Right lobe of liver (tissue), 6 donors: ENCODE measurements at regions not wholly inside any gene's neighbourhood (a gene's known extent, or its start where the extent isn't known, plus 50 kb on each side); places are given as distances from the start of the nearest gene placed in this dataset.
"Not testable (repeated sequence)": the region's sequence is repeated elsewhere in the genome, so short reads cannot be mapped to it uniquely, and the experiment has no call there.

Source experiments
- ATAC-seq, 4 donors: fragments of 200-7000 bp; cut with Tn5 transposase; one replicate each; pipeline ENCODE4 v1.9.1; 2020; ENCODE audit warnings: mild to moderate bottlenecking in 4 of 4, moderate library complexity in 4 of 4
- DNase-seq, 3 donors: peaks; one replicate each; pipeline ENCODE4 v3.0.0-alpha.2; 2020
- H3K27ac ChIP-seq, 3 donors: fragments of 200-600 bp; one replicate each; pipeline ENCODE4 v1.8.0; 2022
- H3K27me3 ChIP-seq, 2 donors: fragments of 200-600 bp; one replicate each; pipeline ENCODE4 v1.8.0; 2022
- H3K36me3 ChIP-seq, 4 donors: fragments of 200-600 bp; sonication (generic) in 1 of 4; one replicate each; pipeline versions ENCODE4 v1.5.1 to v1.8.0; 2017 to 2022; ENCODE audit warnings: control low read depth in 1 of 4
- H3K4me1 ChIP-seq, 4 donors: fragments of 200-600 bp; sonication (generic) in 1 of 4; one replicate each; pipeline versions ENCODE4 v1.5.1 to v1.8.0; 2017 to 2022; ENCODE audit warnings: control low read depth in 1 of 4
- H3K4me3 ChIP-seq, 3 donors: fragments of 200-600 bp; one replicate each; pipeline ENCODE4 v1.8.0; 2022
- H3K9me3 ChIP-seq, 4 donors: fragments of 200-600 bp; sonication (generic) in 1 of 4; one replicate each; pipeline versions ENCODE4 v1.5.1 to v1.8.0; 2017 to 2022; ENCODE audit warnings: control low read depth in 1 of 4
- CTCF ChIP-seq, 4 donors: fragments of 200-600 bp in 3 of 4; fragments of 450-650 bp in 1 of 4; IDR thresholded peaks; one replicate each; pipeline versions ENCODE4 v1.5.1 to v1.8.0; 2016 to 2022; ENCODE audit warnings: antibody characterized with exemption in 4 of 4, mild to moderate bottlenecking in 2 of 4
- POLR2A ChIP-seq: fragments of 450-650 bp; IDR thresholded peaks from one replicate; pipeline ENCODE4 v1.6.1; 2017; ENCODE audit warnings: antibody characterized with exemption, mild to moderate bottlenecking
- WGBS: methylation state at CpG from one replicate; pipeline ENCODE4 v1.1.6; 2018; ENCODE audit warnings: low coverage, low lambda C conversion rate; ENCODE audit not compliant: insufficient coverage; ENCODE audit errors: missing lambda C conversion rate; 5-methylcytosine and 5-hydroxymethylcytosine counted together
- intact Hi-C, 2 donors: fragments of 100-400 bp; cut with DNase I; formaldehyde crosslinking; loops; one replicate each; pipeline versions ENCODE4 v1.11.2 to v1.14.1; 2022
- donor health status: DM: no; HTN: yes; CAD: no.
- donor health status: DM: no; HTN: no; CAD: no.
- donor health status: DM: no; HTN: no; CAD: no.
- donor health status: DM: no; HTN: yes; CAD: no.
- donor health status: DM: no; HTN: yes; CAD: no.

- DNase-seq (no peak), ATAC-seq (no peak)
- no peak for TF ChIP-seq POLR2A
- no peak for TF ChIP-seq CTCF (IDR thresholded peaks at IDR 0.05)
- Histone ChIP-seq H3K4me1 (peaks cover 0 to 11% (median 0%) of the 10 kb centered on the region in 4 donors), H3K27me3 (no peaks in the 10 kb centered on the region), H3K36me3 (no peaks in the 10 kb centered on the region), H3K9me3 (no peaks in the 10 kb centered on the region), H3K27ac (no peak overlapping the region), H3K4me3 (no peak overlapping the region)
- WGBS: 72% methylated on average over 4 of the region's 4 CpGs
- intact Hi-C loops: no loop called here
Observed at GRCh38 chr11:101264306-101264705, 134.7 kb upstream of the PGR start.

GRCh38 chr11:101262995-101263394, 133.4 kb upstream of the PGR start:
- H3K27me3 ChIP-seq: no peaks in the 10 kb centered on the region
- whole genome bisulfite sequencing: 85% methylated on average over 1 of the region's 1 CpG
- no peak overlapping the region for H3K4me3 ChIP-seq
- TF ChIP-seq CTCF (IDR thresholded peaks at IDR 0.05): no peak
- TF ChIP-seq POLR2A: no peak
- ATAC-seq (no peak), DNase-seq (no peak)
- no peaks in the 10 kb centered on the region for H3K9me3 ChIP-seq
- H3K4me1 ChIP-seq: peaks cover 0 to 10% (median 0%) of the 10 kb centered on the region in 4 donors
- H3K27ac ChIP-seq: no peak overlapping the region
- H3K36me3 ChIP-seq: no peaks in the 10 kb centered on the region
- intact Hi-C loops: no loop called here

- H3K27me3 ChIP-seq: no peaks in the 10 kb centered on the region
- ATAC-seq (no peak), DNase-seq (no peak)
- no peak overlapping the region for H3K4me3 ChIP-seq
- WGBS: 83% methylated on average over 1 of the region's 1 CpG
- no peak overlapping the region for H3K27ac ChIP-seq
- intact Hi-C loops: no loop called here
- H3K9me3 ChIP-seq: no peaks in the 10 kb centered on the region
- TF ChIP-seq POLR2A (no peak), CTCF (IDR thresholded peaks at IDR 0.05) (no peak)
- no peaks in the 10 kb centered on the region for H3K36me3 ChIP-seq
- H3K4me1 ChIP-seq: peaks cover 0 to 3% (median 0%) of the 10 kb centered on the region in 4 donors
Observed at GRCh38 chr11:101262258-101262657, 132.6 kb upstream of the PGR start.

GRCh38 chr11:101255036-101255435, 125.4 kb upstream of the PGR start:
- Histone ChIP-seq H3K27ac (no peak overlapping the region), H3K4me3 (no peak overlapping the region), H3K36me3 (no peaks in the 10 kb centered on the region), H3K4me1 (peaks cover 0 to 4% (median 2%) of the 10 kb centered on the region in 4 donors), H3K9me3 (no peaks in the 10 kb centered on the region), H3K27me3 (no peaks in the 10 kb centered on the region)
- no peak for ATAC-seq
- TF ChIP-seq POLR2A (no peak), CTCF (IDR thresholded peaks at IDR 0.05) (no peak)
- intact Hi-C loops: no loop called here
- WGBS: 69% methylated on average over 2 of the region's 2 CpGs
- DNase-seq: no peak

- H3K4me1 ChIP-seq: peaks cover 0 to 4% (median 2%) of the 10 kb centered on the region in 4 donors
- no peaks in the 10 kb centered on the region for H3K9me3 ChIP-seq
- TF ChIP-seq POLR2A (no peak), CTCF (IDR thresholded peaks at IDR 0.05) (no peak)
- peak overlapping the region; percentile 2 to 56 (median 56) for H3K27ac ChIP-seq
- peak; percentile 90 to 98 (median 94) for ATAC-seq
- H3K4me3 ChIP-seq: peak overlapping the region; percentile 2 to 14 (median 13)
- no peaks in the 10 kb centered on the region for H3K27me3 ChIP-seq
- 26% methylated on average over 1 of the region's 1 CpG for WGBS
- DNase-seq: no peak
- intact Hi-C loops: no loop called here
- no peaks in the 10 kb centered on the region for H3K36me3 ChIP-seq
Observed at GRCh38 chr11:101254037-101254436, 124.4 kb upstream of the PGR start.

GRCh38 chr11:101245635-101246034, 116.0 kb upstream of the PGR start:
- intact Hi-C loops, H3K27me3 ChIP-seq, H3K36me3 ChIP-seq, ATAC-seq, H3K27ac ChIP-seq, H3K4me1 ChIP-seq, H3K9me3 ChIP-seq, DNase-seq, H3K4me3 ChIP-seq: not testable (repeated sequence)
- 93% methylated on average over 1 of the region's 1 CpG for WGBS

GRCh38 chr11:101245081-101245480, 115.5 kb upstream of the PGR start:
- H3K27ac ChIP-seq: not testable (repeated sequence)
- WGBS: 58% methylated on average over 3 of the region's 8 CpGs

More at GRCh38 chr11:101245081-101245480, 115.5 kb upstream of the PGR start:
- H3K9me3 ChIP-seq, H3K36me3 ChIP-seq, H3K4me3 ChIP-seq, H3K27me3 ChIP-seq, DNase-seq, H3K4me1 ChIP-seq, intact Hi-C loops, ATAC-seq: not testable (repeated sequence)
